AG09319 (cell line): ENCODE measurements at regions not wholly inside any gene's neighbourhood (a gene's known extent, or its start where the extent isn't known, plus 50 kb on each side); places are given as distances from the start of the nearest gene placed in this dataset.

Experiments
- DNase-seq: peaks from one replicate; pipeline ENCODE4 v3.0.0-alpha.2; 2010; ENCODE audit warnings: low read depth; ENCODE audit errors: extremely low read depth
- TF ChIP-seq, protein P1 (sequence below): IDR thresholded peaks from 2 replicates; pipeline ENCODE4 v1.5.1; 2011; ENCODE audit warnings: low read depth, mild to moderate bottlenecking, inconsistent platforms, low read length, moderate library complexity

DNA sequence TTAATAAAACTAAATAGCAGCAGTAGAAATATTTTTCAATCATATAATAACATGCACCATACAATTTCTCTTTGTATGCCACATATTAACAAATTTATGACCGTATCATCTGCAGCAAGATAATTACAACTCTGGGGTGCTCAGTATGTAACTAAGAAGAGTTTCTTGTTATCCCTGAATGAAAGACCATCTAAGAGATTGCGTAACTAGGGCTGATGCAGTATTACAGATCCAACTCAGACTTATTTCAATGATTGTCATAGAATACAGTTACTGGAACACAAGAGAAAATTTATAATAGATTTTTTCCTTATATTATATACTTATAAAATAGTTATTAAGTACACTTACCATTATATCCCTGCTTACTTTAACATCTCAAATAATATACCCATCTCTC lies 305.1 kb downstream of the SLITRK1 start:
- DNase-seq: no peak
- TF ChIP-seq, protein P1, sequence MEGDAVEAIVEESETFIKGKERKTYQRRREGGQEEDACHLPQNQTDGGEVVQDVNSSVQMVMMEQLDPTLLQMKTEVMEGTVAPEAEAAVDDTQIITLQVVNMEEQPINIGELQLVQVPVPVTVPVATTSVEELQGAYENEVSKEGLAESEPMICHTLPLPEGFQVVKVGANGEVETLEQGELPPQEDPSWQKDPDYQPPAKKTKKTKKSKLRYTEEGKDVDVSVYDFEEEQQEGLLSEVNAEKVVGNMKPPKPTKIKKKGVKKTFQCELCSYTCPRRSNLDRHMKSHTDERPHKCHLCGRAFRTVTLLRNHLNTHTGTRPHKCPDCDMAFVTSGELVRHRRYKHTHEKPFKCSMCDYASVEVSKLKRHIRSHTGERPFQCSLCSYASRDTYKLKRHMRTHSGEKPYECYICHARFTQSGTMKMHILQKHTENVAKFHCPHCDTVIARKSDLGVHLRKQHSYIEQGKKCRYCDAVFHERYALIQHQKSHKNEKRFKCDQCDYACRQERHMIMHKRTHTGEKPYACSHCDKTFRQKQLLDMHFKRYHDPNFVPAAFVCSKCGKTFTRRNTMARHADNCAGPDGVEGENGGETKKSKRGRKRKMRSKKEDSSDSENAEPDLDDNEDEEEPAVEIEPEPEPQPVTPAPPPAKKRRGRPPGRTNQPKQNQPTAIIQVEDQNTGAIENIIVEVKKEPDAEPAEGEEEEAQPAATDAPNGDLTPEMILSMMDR: no peak

DNA sequence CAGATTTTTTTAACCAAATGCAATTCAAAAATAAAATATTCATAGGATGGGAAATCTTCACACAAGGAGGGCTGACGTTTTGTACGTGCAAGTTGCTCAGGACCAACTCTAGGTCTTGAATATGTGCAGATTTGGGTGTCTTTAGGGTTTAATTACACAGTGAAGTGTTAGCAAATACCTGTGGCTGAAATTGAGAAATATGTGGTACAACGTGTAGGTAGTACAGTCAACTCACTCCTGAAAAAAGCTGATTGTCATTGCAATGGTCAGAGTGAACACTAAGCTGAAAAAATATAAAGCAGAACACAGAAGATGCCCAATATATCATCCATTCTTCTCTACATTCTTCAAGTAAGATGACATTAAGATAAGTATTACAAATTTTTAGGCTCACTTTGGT lies 314.3 kb downstream of the SLITRK1 start:
- TF ChIP-seq, protein P1: no peak
- no peak for DNase-seq

DNA sequence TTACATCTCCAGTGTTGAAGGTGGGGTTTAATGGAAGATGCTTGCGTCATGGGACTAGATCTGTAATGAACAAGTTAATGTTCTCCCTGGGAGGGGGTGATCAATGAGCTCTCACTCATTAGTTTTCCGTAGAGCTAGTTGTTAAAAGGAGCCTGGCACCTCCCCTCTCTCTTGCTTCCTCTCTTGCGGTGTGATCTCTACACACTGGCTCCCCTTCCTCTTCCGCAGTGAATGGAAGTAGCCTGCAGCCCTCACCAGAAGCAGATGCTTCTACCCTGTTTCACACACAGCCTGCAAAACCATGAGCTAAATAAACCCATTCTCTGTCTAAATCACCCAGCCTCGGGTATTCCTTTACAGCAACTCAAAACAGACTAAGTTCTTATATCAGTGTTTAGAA lies 318.8 kb downstream of the SLITRK1 start:
- TF ChIP-seq, protein P1: no peak
- no peak for DNase-seq

DNA sequence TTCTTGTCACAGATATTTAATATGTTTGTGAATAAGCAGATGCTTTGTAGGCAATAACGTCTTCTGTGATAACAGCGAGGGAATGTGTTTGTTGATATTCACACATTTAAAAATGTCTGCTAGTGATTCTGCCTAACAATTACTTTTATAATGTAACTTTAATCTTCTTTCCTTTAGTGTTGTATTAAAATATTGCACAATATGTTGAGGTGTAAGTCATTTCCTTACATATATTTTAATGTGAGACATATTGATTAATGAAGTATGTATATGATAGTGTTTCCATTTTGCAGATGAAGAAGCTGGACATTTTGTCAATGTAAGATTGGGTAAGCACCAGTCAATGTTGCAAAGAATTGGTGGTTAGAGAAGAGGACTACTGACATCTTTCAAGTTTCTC lies 324.4 kb downstream of the SLITRK1 start:
- TF ChIP-seq, protein P1: no peak
- no peak for DNase-seq

DNA sequence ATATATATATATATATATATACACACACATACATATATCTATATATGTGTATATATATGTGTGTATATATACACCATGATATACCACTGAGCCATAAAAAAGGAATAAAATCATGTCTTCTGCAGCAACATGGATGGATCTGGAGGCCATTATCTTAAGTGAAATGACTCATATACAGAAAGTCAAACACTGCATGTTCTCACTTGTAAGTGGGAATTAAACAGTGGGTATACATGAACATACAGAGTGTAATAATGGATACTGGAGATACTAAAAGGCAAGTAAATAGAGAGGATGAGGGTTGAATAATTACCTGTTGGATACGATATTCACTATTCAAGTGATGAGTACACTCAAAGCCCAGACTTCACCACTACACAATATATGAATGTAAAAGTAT lies 332.6 kb downstream of the SLITRK1 start:
- no peak for DNase-seq
- TF ChIP-seq, protein P1: no peak

DNA sequence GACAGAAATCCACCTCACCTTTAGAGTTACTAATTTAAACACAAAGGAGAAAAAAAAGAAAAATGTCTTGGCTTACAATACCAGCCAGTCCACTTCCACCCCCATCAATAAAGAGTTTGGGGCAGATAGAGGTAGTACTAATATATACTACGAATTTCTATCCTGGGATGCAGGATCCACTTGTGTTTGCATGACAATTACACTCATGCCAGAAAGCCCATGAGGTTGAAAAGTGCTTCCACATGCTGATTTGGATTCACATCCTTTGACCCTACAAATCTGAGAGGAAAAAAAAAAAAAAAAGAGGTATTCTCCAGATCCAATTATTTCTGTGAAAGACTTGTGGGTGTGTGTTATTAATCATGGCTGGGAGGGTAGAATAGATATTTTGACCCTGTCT lies 335.2 kb downstream of the SLITRK1 start:
- no peak for DNase-seq
- TF ChIP-seq, protein P1: no peak

DNA sequence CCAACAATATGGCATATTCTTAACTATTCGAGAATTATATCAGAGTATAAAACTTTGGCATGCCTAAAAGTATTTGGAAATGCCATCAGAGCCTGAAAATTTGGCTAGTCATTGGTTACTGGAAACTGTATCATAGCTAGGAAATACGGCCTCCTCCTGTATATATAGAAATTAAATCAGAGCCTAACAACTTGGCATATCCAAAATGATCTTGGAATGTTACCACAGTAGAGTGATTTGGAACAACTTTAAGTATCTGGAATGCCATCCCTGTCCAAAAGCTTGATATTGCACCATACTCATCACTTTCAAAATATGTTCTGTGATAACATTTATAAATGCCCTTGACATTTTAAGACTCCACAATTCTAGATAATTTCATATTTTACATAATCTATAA lies 335.8 kb downstream of the SLITRK1 start:
- TF ChIP-seq, protein P1: no peak

DNA sequence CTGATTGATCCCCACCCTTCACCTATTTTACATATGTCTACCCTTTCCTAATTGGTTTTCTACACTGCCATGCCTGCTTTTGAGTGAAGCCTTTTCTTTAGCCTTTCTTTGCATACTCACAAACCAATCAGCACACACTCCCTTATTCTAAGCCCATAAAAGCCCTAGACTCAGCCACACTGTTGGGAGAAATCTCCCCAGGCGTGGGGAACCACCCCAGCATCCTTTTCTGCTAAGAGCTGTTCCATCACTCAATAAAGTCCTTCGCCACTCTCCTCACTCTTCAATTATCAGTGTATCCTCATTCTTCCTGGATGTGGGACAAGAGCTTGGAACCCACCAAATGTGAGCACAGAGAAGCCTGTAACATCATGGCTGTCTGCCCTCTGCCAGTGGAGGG lies 343.6 kb downstream of the SLITRK1 start:
- no peak for DNase-seq

More for the DNA sequence above, 335.8 kb downstream of the SLITRK1 start:
- DNase-seq: peak; percentile 11

More for the DNA sequence above, 343.6 kb downstream of the SLITRK1 start:
- TF ChIP-seq, protein P1: no peak
